ENCODE measurements at regions not wholly inside any gene's neighbourhood (a gene's known extent, or its start where the extent isn't known, plus 50 kb on each side); places are given as distances from the start of the nearest gene placed in this dataset.
A peak's percentile ranks its signal among the peaks of the same experiment; 100 is the strongest.

GRCh38 chr2:128682266-128682665, 363.6 kb upstream of the HS6ST1 start:
- Mint-ChIP-seq H3K27me3 (peaks cover 4 to 18% (median 5%) of the 10 kb centered on the region in 5 donors), H3K36me3 (no peaks in the 10 kb centered on the region), H3K9me3 (peaks cover 0 to 4% (median 0%) of the 10 kb centered on the region in 11 donors), H3K27ac (no peak overlapping the region), H3K4me1 (peaks cover 0 to 18% (median 0%) of the 10 kb centered on the region in 7 donors), H3K4me3 (no peak overlapping the region)
- no peaks in the 10 kb centered on the region for H3K36me3 ChIP-seq (ENCODE audit: control insufficient read depth in 2 of 3, insufficient read depth in 3 of 3, low read length in 3 of 3)
- no peak for ATAC-seq
- intact Hi-C loops (cut with micrococcal nuclease): no loop called here
- no peaks in the 10 kb centered on the region for H3K27me3 ChIP-seq (ENCODE audit: control insufficient read depth in 2 of 2, insufficient read depth in 2 of 2, low read length in 2 of 2)
- ChIA-PET CTCF (no interaction called here), POLR2A (no interaction called here)
- no peak for DNase-seq
- H3K9me3 ChIP-seq (ENCODE audit: control insufficient read depth in 2 of 3, low read length in 3 of 3): no peaks in the 10 kb centered on the region
- H3K4me3 ChIP-seq (ENCODE audit: low read length): no peak overlapping the region
- no peaks in the 10 kb centered on the region for H3K4me1 ChIP-seq (ENCODE audit: control insufficient read depth in 2 of 2, insufficient read depth in 2 of 2, low read length in 2 of 2)
- no peak overlapping the region for H3K27ac ChIP-seq (ENCODE audit: low read depth, low read length)

GRCh38 chr2:128682729-128683284, 364.1 kb upstream of the HS6ST1 start:
- Mint-ChIP-seq H3K36me3 (no peaks in the 10 kb centered on the region), H3K4me1 (peaks cover 0 to 23% (median 2%) of the 10 kb centered on the region in 7 donors), H3K27me3 (peaks cover 4 to 18% (median 5%) of the 10 kb centered on the region in 5 donors), H3K9me3 (peaks cover 0 to 4% (median 0%) of the 10 kb centered on the region in 11 donors), H3K27ac (no peak overlapping the region), H3K4me3 (no peak overlapping the region)
- Histone ChIP-seq H3K4me1 (ENCODE audit: control insufficient read depth in 2 of 2, insufficient read depth in 2 of 2, low read length in 2 of 2) (no peaks in the 10 kb centered on the region), H3K27me3 (ENCODE audit: control insufficient read depth in 2 of 2, insufficient read depth in 2 of 2, low read length in 2 of 2) (no peaks in the 10 kb centered on the region), H3K27ac (ENCODE audit: low read depth, low read length) (no peak overlapping the region), H3K9me3 (ENCODE audit: control insufficient read depth in 2 of 3, low read length in 3 of 3) (no peaks in the 10 kb centered on the region), H3K36me3 (ENCODE audit: control insufficient read depth in 2 of 3, insufficient read depth in 3 of 3, low read length in 3 of 3) (no peaks in the 10 kb centered on the region), H3K4me3 (ENCODE audit: low read length) (no peak overlapping the region)
- ATAC-seq: no peak
- CTCF ChIA-PET: no interaction called here
- no peak for DNase-seq
- intact Hi-C loops (cut with micrococcal nuclease): no loop called here
- POLR2A ChIA-PET: no interaction called here

- H3K9me3 ChIP-seq (ENCODE audit: control insufficient read depth in 2 of 3, low read length in 3 of 3): no peaks in the 10 kb centered on the region
- H3K4me3 ChIP-seq (ENCODE audit: low read length): no peak overlapping the region
- H3K27me3 ChIP-seq (ENCODE audit: control insufficient read depth in 2 of 2, insufficient read depth in 2 of 2, low read length in 2 of 2): no peaks in the 10 kb centered on the region
- no peak overlapping the region for H3K27ac ChIP-seq (ENCODE audit: low read depth, low read length)
- DNase-seq: no peak
- Mint-ChIP-seq H3K36me3 (no peaks in the 10 kb centered on the region), H3K4me3 (no peak overlapping the region), H3K27ac (no peak overlapping the region), H3K9me3 (peaks cover 0 to 3% (median 0%) of the 10 kb centered on the region in 11 donors), H3K27me3 (peaks cover 4 to 18% (median 5%) of the 10 kb centered on the region in 5 donors), H3K4me1 (peaks cover 0 to 26% (median 2%) of the 10 kb centered on the region in 7 donors)
- no peaks in the 10 kb centered on the region for H3K4me1 ChIP-seq (ENCODE audit: control insufficient read depth in 2 of 2, insufficient read depth in 2 of 2, low read length in 2 of 2)
- POLR2A ChIA-PET: no interaction called here
- no peaks in the 10 kb centered on the region for H3K36me3 ChIP-seq (ENCODE audit: control insufficient read depth in 2 of 3, insufficient read depth in 3 of 3, low read length in 3 of 3)
- CTCF ChIA-PET: no interaction called here
- ATAC-seq: no peak
- intact Hi-C loops (cut with micrococcal nuclease): no loop called here
Measured at GRCh38 chr2:128684523-128684922, 365.9 kb upstream of the HS6ST1 start.

GRCh38 chr2:128685841-128686496, 367.3 kb upstream of the HS6ST1 start:
- intact Hi-C loops (cut with micrococcal nuclease): no loop called here
- CTCF ChIA-PET: no interaction called here
- H3K4me3 Mint-ChIP-seq: peak overlapping the region in 1 of 10 donors; percentile 26

GRCh38 chr2:128686497-128686859, 367.8 kb upstream of the HS6ST1 start:
- DNase-seq: peak in 1 of 9 donors; percentile 21
- Mint-ChIP-seq H3K36me3 (no peaks in the 10 kb centered on the region), H3K9me3 (no peaks in the 10 kb centered on the region), H3K4me3 (peak overlapping the region in 1 of 10 donors; percentile 26), H3K27ac (no peak overlapping the region), H3K27me3 (peaks cover 4 to 15% (median 6%) of the 10 kb centered on the region in 5 donors), H3K4me1 (peaks cover 0 to 26% (median 2%) of the 10 kb centered on the region in 7 donors)
- intact Hi-C loops (cut with micrococcal nuclease): no loop called here
- POLR2A ChIA-PET: no interaction called here
- H3K9me3 ChIP-seq (ENCODE audit: control insufficient read depth in 2 of 3, low read length in 3 of 3): no peaks in the 10 kb centered on the region
- H3K4me3 ChIP-seq (ENCODE audit: low read length): no peak overlapping the region
- CTCF ChIA-PET: no interaction called here
- peak; percentile 67 for ATAC-seq
- H3K27ac ChIP-seq (ENCODE audit: low read depth, low read length): no peak overlapping the region
- H3K36me3 ChIP-seq (ENCODE audit: control insufficient read depth in 2 of 3, insufficient read depth in 3 of 3, low read length in 3 of 3): no peaks in the 10 kb centered on the region
- H3K27me3 ChIP-seq (ENCODE audit: control insufficient read depth in 2 of 2, insufficient read depth in 2 of 2, low read length in 2 of 2): no peaks in the 10 kb centered on the region
- H3K4me1 ChIP-seq (ENCODE audit: control insufficient read depth in 2 of 2, insufficient read depth in 2 of 2, low read length in 2 of 2): no peaks in the 10 kb centered on the region

More at GRCh38 chr2:128685841-128686496, 367.3 kb upstream of the HS6ST1 start:
- Histone ChIP-seq H3K9me3 (ENCODE audit: control insufficient read depth in 2 of 3, low read length in 3 of 3) (no peaks in the 10 kb centered on the region), H3K4me3 (ENCODE audit: low read length) (no peak overlapping the region), H3K4me1 (ENCODE audit: control insufficient read depth in 2 of 2, insufficient read depth in 2 of 2, low read length in 2 of 2) (no peaks in the 10 kb centered on the region), H3K27me3 (ENCODE audit: control insufficient read depth in 2 of 2, insufficient read depth in 2 of 2, low read length in 2 of 2) (no peaks in the 10 kb centered on the region), H3K36me3 (ENCODE audit: control insufficient read depth in 2 of 3, insufficient read depth in 3 of 3, low read length in 3 of 3) (no peaks in the 10 kb centered on the region), H3K27ac (ENCODE audit: low read depth, low read length) (no peak overlapping the region)
- peaks cover 0 to 26% (median 2%) of the 10 kb centered on the region in 7 donors for H3K4me1 Mint-ChIP-seq
- no peaks in the 10 kb centered on the region for H3K9me3 Mint-ChIP-seq
- no peak overlapping the region for H3K27ac Mint-ChIP-seq
- peaks cover 4 to 15% (median 8%) of the 10 kb centered on the region in 5 donors for H3K27me3 Mint-ChIP-seq
- DNase-seq: no peak
- POLR2A ChIA-PET: no interaction called here
- ATAC-seq: peak; percentile 25
- H3K36me3 Mint-ChIP-seq: no peaks in the 10 kb centered on the region

- intact Hi-C loops (cut with micrococcal nuclease): no loop called here
- no peaks in the 10 kb centered on the region for H3K9me3 ChIP-seq (ENCODE audit: control insufficient read depth in 2 of 3, low read length in 3 of 3)
- no peak overlapping the region for H3K27ac ChIP-seq (ENCODE audit: low read depth, low read length)
- CTCF ChIA-PET: no interaction called here
- no peaks in the 10 kb centered on the region for H3K4me1 ChIP-seq (ENCODE audit: control insufficient read depth in 2 of 2, insufficient read depth in 2 of 2, low read length in 2 of 2)
- ATAC-seq (no peak), DNase-seq (no peak)
- H3K27me3 ChIP-seq (ENCODE audit: control insufficient read depth in 2 of 2, insufficient read depth in 2 of 2, low read length in 2 of 2): no peaks in the 10 kb centered on the region
- Mint-ChIP-seq H3K36me3 (no peaks in the 10 kb centered on the region), H3K9me3 (no peaks in the 10 kb centered on the region), H3K4me3 (no peak overlapping the region), H3K27ac (no peak overlapping the region), H3K27me3 (peaks cover 3 to 13% (median 4%) of the 10 kb centered on the region in 5 donors), H3K4me1 (peaks cover 0 to 26% (median 3%) of the 10 kb centered on the region in 7 donors)
- no peaks in the 10 kb centered on the region for H3K36me3 ChIP-seq (ENCODE audit: control insufficient read depth in 2 of 3, insufficient read depth in 3 of 3, low read length in 3 of 3)
- POLR2A ChIA-PET: no interaction called here
- no peak overlapping the region for H3K4me3 ChIP-seq (ENCODE audit: low read length)
Measured at GRCh38 chr2:128686881-128687555, 368.4 kb upstream of the HS6ST1 start.

Data from naive thymus-derived CD4-positive, alpha-beta T cell (primary cell).